Islet of Langerhans (tissue), 1 donor: ENCODE measurements at regions not wholly inside any gene's neighbourhood (a gene's known extent, or its start where the extent isn't known, plus 50 kb on each side); places are given as distances from the start of the nearest gene placed in this dataset.

Experiments used
- FAIRE-seq: peaks from one replicate; lab custom pipeline; 2011; peaks lifted over from hg19 to GRCh38; lab: Jason Lieb, UNC

- no peak for FAIRE-seq
Measured at GRCh38 chr7:52135403-52135802, 818.8 kb upstream of the COBL start.

- no peak for FAIRE-seq
Measured at GRCh38 chr7:52129278-52129677, 812.7 kb upstream of the COBL start.

- no peak for FAIRE-seq
Measured at GRCh38 chr7:52120912-52121311, 804.3 kb upstream of the COBL start.

- FAIRE-seq = no peak
Measured at GRCh38 chr7:52119537-52119936, 802.9 kb upstream of the COBL start.

- no peak for FAIRE-seq
Measured at GRCh38 chr7:52114509-52114908, 797.9 kb upstream of the COBL start.

- no peak for FAIRE-seq
Measured at GRCh38 chr7:52114056-52114455, 797.4 kb upstream of the COBL start.

GRCh38 chr7:52107355-52107754 lies 790.7 kb upstream of the COBL start:
- FAIRE-seq = no peak

- no peak for FAIRE-seq
Measured at GRCh38 chr7:52095861-52096260, 779.3 kb upstream of the COBL start.

- no peak for FAIRE-seq
Measured at GRCh38 chr7:52091996-52092395, 775.4 kb upstream of the COBL start.

GRCh38 chr7:52091101-52091500 lies 774.5 kb upstream of the COBL start:
- FAIRE-seq = no peak

GRCh38 chr7:52088008-52088901 lies 771.6 kb upstream of the COBL start:
- no peak for FAIRE-seq

GRCh38 chr7:52085610-52086009 lies 769.0 kb upstream of the COBL start:
- no peak for FAIRE-seq

GRCh38 chr7:52080493-52080892 lies 763.9 kb upstream of the COBL start:
- no peak for FAIRE-seq

GRCh38 chr7:52079726-52080125 lies 763.1 kb upstream of the COBL start:
- no peak for FAIRE-seq

GRCh38 chr7:52077571-52077970 lies 761.0 kb upstream of the COBL start:
- FAIRE-seq = no peak

GRCh38 chr7:52074912-52075311 lies 758.3 kb upstream of the COBL start:
- FAIRE-seq = no peak

GRCh38 chr7:52074071-52074470 lies 757.5 kb upstream of the COBL start:
- no peak for FAIRE-seq

GRCh38 chr7:52071744-52072143 lies 755.1 kb upstream of the COBL start:
- FAIRE-seq = no peak

- FAIRE-seq = no peak
Measured at GRCh38 chr7:52064493-52064892, 747.9 kb upstream of the COBL start.

- FAIRE-seq = no peak
Measured at GRCh38 chr7:52061666-52062065, 745.1 kb upstream of the COBL start.

GRCh38 chr7:52053525-52053924 lies 736.9 kb upstream of the COBL start:
- FAIRE-seq = no peak

- FAIRE-seq = no peak
Measured at GRCh38 chr7:52030722-52031121, 714.1 kb upstream of the COBL start.

- no peak for FAIRE-seq
Measured at GRCh38 chr7:52026140-52026539, 709.5 kb upstream of the COBL start.

GRCh38 chr7:52021343-52021742 lies 704.7 kb upstream of the COBL start:
- FAIRE-seq = no peak
